Esophagus muscularis mucosa (tissue), 4 donors: ENCODE measurements at regions not wholly inside any gene's neighbourhood (a gene's known extent, or its start where the extent isn't known, plus 50 kb on each side); places are given as distances from the start of the nearest gene placed in this dataset.

Experiments
- DNase-seq: peaks from one replicate; pipeline ENCODE4 v3.0.0-alpha.2; 2017; ENCODE audit errors: extremely low spot score
- H3K27ac ChIP-seq, 4 donors: fragments of 200-600 bp; sonication (generic); replicated peaks in 1 of 4; 1 replicate in 3 of 4; 2 replicates in 1 of 4; pipeline ENCODE4 v1.5.1; 2016 to 2019; ENCODE audit warnings: mild to moderate bottlenecking in 1 of 4
- H3K27me3 ChIP-seq, 4 donors: fragments of 200-600 bp; sonication (generic); one replicate each; pipeline versions ENCODE4 v1.5.1 to v1.6.0; 2016 to 2019
- H3K36me3 ChIP-seq, 4 donors: fragments of 200-600 bp; sonication (generic); one replicate each; pipeline ENCODE4 v1.5.1; 2016 to 2019
- H3K4me1 ChIP-seq, 4 donors: fragments of 200-600 bp; sonication (generic); one replicate each; pipeline ENCODE4 v1.5.1; 2016 to 2019
- H3K4me3 ChIP-seq, 4 donors: fragments of 200-600 bp; sonication (generic); 1 replicate in 2 of 4; 2 replicates in 2 of 4; pipeline ENCODE4 v1.5.1; 2016 to 2019; ENCODE audit warnings: mild to moderate bottlenecking in 4 of 4, moderate library complexity in 1 of 4
- H3K9me3 ChIP-seq, 4 donors: fragments of 200-600 bp; sonication (generic); 1 replicate in 3 of 4; 2 replicates in 1 of 4; pipeline ENCODE4 v1.5.1; 2016 to 2019
- CTCF ChIP-seq, 3 experiments: fragments of 200-600 bp in 2 of 3; fragments of 450-650 bp in 1 of 3; sonication (generic) in 2 of 3; IDR thresholded peaks; one replicate each; pipeline ENCODE4 v1.5.1; 2017 to 2019; ENCODE audit warnings: antibody characterized with exemption in 3 of 3, mild to moderate bottlenecking in 2 of 3, moderate library complexity in 1 of 3
- EP300 ChIP-seq: sonication (generic); formaldehyde crosslinking; IDR thresholded peaks from one replicate; pipeline ENCODE4 v1.6.1; 2017; ENCODE audit warnings: antibody characterized with exemption
- POLR2A ChIP-seq: fragments of 450-650 bp; IDR thresholded peaks from one replicate; pipeline ENCODE4 v1.6.1; 2017; ENCODE audit warnings: antibody characterized with exemption, moderate library complexity, mild to moderate bottlenecking, low read depth
- POLR2AphosphoS5 ChIP-seq, 2 donors: sonication (generic); formaldehyde crosslinking; IDR thresholded peaks; one replicate each; pipeline ENCODE4 v1.6.1; 2017; ENCODE audit warnings: antibody characterized with exemption in 2 of 2
- WGBS: methylation state at CpG from one replicate; pipeline ENCODE4 v1.1.5; 2018; 5-methylcytosine and 5-hydroxymethylcytosine counted together
- intact Hi-C: fragments of 100-400 bp; cut with DNase I; formaldehyde crosslinking; loops from one replicate; pipeline ENCODE4 v1.15.1; 2023

GRCh38 chr5:42120070-42120469, 195.0 kb downstream of the FBXO4 start:
- Histone ChIP-seq H3K27me3 (no peaks in the 10 kb centered on the region), H3K27ac (no peak overlapping the region), H3K4me1 (no peaks in the 10 kb centered on the region), H3K4me3 (no peak overlapping the region), H3K36me3 (no peaks in the 10 kb centered on the region), H3K9me3 (no peaks in the 10 kb centered on the region)
- TF ChIP-seq CTCF (IDR thresholded peaks at IDR 0.05): no peak
- no peak for TF ChIP-seq POLR2AphosphoS5 (IDR thresholded peaks at IDR 0.05)
- TF ChIP-seq POLR2A: no peak
- no peak for TF ChIP-seq EP300
- DNase-seq: no peak
- intact Hi-C loops: no loop called here

- 65% methylated on average over 2 of the region's 2 CpGs for WGBS
Observed at GRCh38 chr5:42121401-42121800, 196.3 kb downstream of the FBXO4 start.

GRCh38 chr5:42131081-42131480, 206.0 kb downstream of the FBXO4 start:
- no peaks in the 10 kb centered on the region for H3K27me3 ChIP-seq
- H3K4me3 ChIP-seq: no peak overlapping the region
- H3K27ac ChIP-seq: no peak overlapping the region
- intact Hi-C loops: no loop called here
- WGBS: 74% methylated on average over 2 of the region's 2 CpGs
- TF ChIP-seq POLR2AphosphoS5 (IDR thresholded peaks at IDR 0.05): no peak
- no peak for TF ChIP-seq CTCF (IDR thresholded peaks at IDR 0.05)
- no peak for TF ChIP-seq EP300
- no peak for TF ChIP-seq POLR2A
- H3K9me3 ChIP-seq: peaks cover 0 to 3% (median 0%) of the 10 kb centered on the region in 4 donors
- no peak for DNase-seq
- no peaks in the 10 kb centered on the region for H3K36me3 ChIP-seq
- H3K4me1 ChIP-seq: no peaks in the 10 kb centered on the region

More at GRCh38 chr5:42121401-42121800, 196.3 kb downstream of the FBXO4 start:
- TF ChIP-seq CTCF (IDR thresholded peaks at IDR 0.05) (no peak), EP300 (no peak), POLR2AphosphoS5 (IDR thresholded peaks at IDR 0.05) (no peak), POLR2A (no peak)
- no peaks in the 10 kb centered on the region for H3K27me3 ChIP-seq
- H3K4me1 ChIP-seq: no peaks in the 10 kb centered on the region
- intact Hi-C loops: no loop called here
- H3K27ac ChIP-seq: no peak overlapping the region
- no peaks in the 10 kb centered on the region for H3K9me3 ChIP-seq
- no peaks in the 10 kb centered on the region for H3K36me3 ChIP-seq
- DNase-seq: no peak
- no peak overlapping the region for H3K4me3 ChIP-seq

GRCh38 chr5:42143361-42143760, 218.3 kb downstream of the FBXO4 start:
- 84% methylated on average over 2 of the region's 2 CpGs for WGBS
- Histone ChIP-seq H3K36me3 (no peaks in the 10 kb centered on the region), H3K27me3 (no peaks in the 10 kb centered on the region), H3K27ac (no peak overlapping the region), H3K9me3 (peaks cover 0 to 9% (median 3%) of the 10 kb centered on the region in 4 donors), H3K4me1 (no peaks in the 10 kb centered on the region), H3K4me3 (no peak overlapping the region)
- no peak for TF ChIP-seq POLR2A
- no peak for TF ChIP-seq CTCF (IDR thresholded peaks at IDR 0.05)
- no peak for TF ChIP-seq EP300
- no peak for TF ChIP-seq POLR2AphosphoS5 (IDR thresholded peaks at IDR 0.05)
- intact Hi-C loops: no loop called here
- DNase-seq: no peak

GRCh38 chr5:42148813-42149212, 223.7 kb downstream of the FBXO4 start:
- intact Hi-C loops: no loop called here
- H3K4me1 ChIP-seq: no peaks in the 10 kb centered on the region
- WGBS: 58% methylated on average over 1 of the region's 1 CpG
- no peaks in the 10 kb centered on the region for H3K36me3 ChIP-seq
- TF ChIP-seq CTCF (IDR thresholded peaks at IDR 0.05) (no peak), EP300 (no peak), POLR2AphosphoS5 (IDR thresholded peaks at IDR 0.05) (no peak), POLR2A (no peak)
- DNase-seq: no peak
- peaks cover 0 to 28% (median 19%) of the 10 kb centered on the region in 4 donors for H3K9me3 ChIP-seq
- H3K4me3 ChIP-seq: no peak overlapping the region
- H3K27ac ChIP-seq: no peak overlapping the region
- H3K27me3 ChIP-seq: no peaks in the 10 kb centered on the region
